ENCODE measurements at regions not wholly inside any gene's neighbourhood (a gene's known extent, or its start where the extent isn't known, plus 50 kb on each side); places are given as distances from the start of the nearest gene placed in this dataset.

GRCh38 chr3:110261141-110261540 lies 810.5 kb upstream of the NECTIN3 start:
- H3K4me3 Mint-ChIP-seq = no peak overlapping the region
- intact Hi-C loops (cut with micrococcal nuclease) = no loop called here
- no peaks in the 10 kb centered on the region for H3K36me3 Mint-ChIP-seq (ENCODE audit: low read depth)
- H3K4me1 Mint-ChIP-seq (ENCODE audit: low read depth) = no peaks in the 10 kb centered on the region
- no peak overlapping the region for H3K27ac Mint-ChIP-seq
- H3K27me3 Mint-ChIP-seq = no peaks in the 10 kb centered on the region
- peaks cover 8% of the 10 kb centered on the region for H3K9me3 Mint-ChIP-seq

- no peaks in the 10 kb centered on the region for H3K27me3 Mint-ChIP-seq
- H3K4me1 Mint-ChIP-seq (ENCODE audit: low read depth) = no peaks in the 10 kb centered on the region
- no peak overlapping the region for H3K27ac Mint-ChIP-seq
- no peaks in the 10 kb centered on the region for H3K36me3 Mint-ChIP-seq (ENCODE audit: low read depth)
- peaks cover 5% of the 10 kb centered on the region for H3K9me3 Mint-ChIP-seq
- intact Hi-C loops (cut with micrococcal nuclease) = no loop called here
- no peak overlapping the region for H3K4me3 Mint-ChIP-seq
Observed at GRCh38 chr3:110262896-110263295, 808.7 kb upstream of the NECTIN3 start.

- no peak overlapping the region for H3K4me3 Mint-ChIP-seq
- intact Hi-C loops (cut with micrococcal nuclease) = no loop called here
- no peaks in the 10 kb centered on the region for H3K9me3 Mint-ChIP-seq
- H3K27me3 Mint-ChIP-seq = no peaks in the 10 kb centered on the region
- H3K4me1 Mint-ChIP-seq (ENCODE audit: low read depth) = no peaks in the 10 kb centered on the region
- H3K36me3 Mint-ChIP-seq (ENCODE audit: low read depth) = no peaks in the 10 kb centered on the region
- H3K27ac Mint-ChIP-seq = no peak overlapping the region
Observed at GRCh38 chr3:110265302-110265701, 806.3 kb upstream of the NECTIN3 start.

GRCh38 chr3:110267304-110267845 lies 804.2 kb upstream of the NECTIN3 start:
- intact Hi-C loops (cut with micrococcal nuclease) = no loop called here
- no peak overlapping the region for H3K27ac Mint-ChIP-seq

GRCh38 chr3:110272525-110272924 lies 799.1 kb upstream of the NECTIN3 start:
- Mint-ChIP-seq H3K36me3 (ENCODE audit: low read depth) (no peaks in the 10 kb centered on the region), H3K4me1 (ENCODE audit: low read depth) (no peaks in the 10 kb centered on the region), H3K27me3 (no peaks in the 10 kb centered on the region), H3K9me3 (no peaks in the 10 kb centered on the region), H3K4me3 (no peak overlapping the region), H3K27ac (no peak overlapping the region)
- intact Hi-C loops (cut with micrococcal nuclease) = no loop called here

More at GRCh38 chr3:110267304-110267845, 804.2 kb upstream of the NECTIN3 start:
- H3K4me3 Mint-ChIP-seq = no peak overlapping the region
- no peaks in the 10 kb centered on the region for H3K27me3 Mint-ChIP-seq
- no peaks in the 10 kb centered on the region for H3K4me1 Mint-ChIP-seq (ENCODE audit: low read depth)
- H3K36me3 Mint-ChIP-seq (ENCODE audit: low read depth) = no peaks in the 10 kb centered on the region
- no peaks in the 10 kb centered on the region for H3K9me3 Mint-ChIP-seq

GRCh38 chr3:110291886-110292501 lies 779.6 kb upstream of the NECTIN3 start:
- Mint-ChIP-seq H3K4me3 (no peak overlapping the region), H3K27me3 (no peaks in the 10 kb centered on the region), H3K9me3 (peaks cover 23% of the 10 kb centered on the region), H3K36me3 (ENCODE audit: low read depth) (no peaks in the 10 kb centered on the region), H3K4me1 (ENCODE audit: low read depth) (no peaks in the 10 kb centered on the region), H3K27ac (no peak overlapping the region)
- intact Hi-C loops (cut with micrococcal nuclease) = no loop called here

- Mint-ChIP-seq H3K27ac (no peak overlapping the region), H3K4me1 (ENCODE audit: low read depth) (no peaks in the 10 kb centered on the region), H3K36me3 (ENCODE audit: low read depth) (no peaks in the 10 kb centered on the region), H3K27me3 (no peaks in the 10 kb centered on the region), H3K9me3 (peaks cover 21% of the 10 kb centered on the region), H3K4me3 (no peak overlapping the region)
- intact Hi-C loops (cut with micrococcal nuclease) = no loop called here
Observed at GRCh38 chr3:110293660-110294059, 778.0 kb upstream of the NECTIN3 start.

GRCh38 chr3:110296885-110297284 lies 774.7 kb upstream of the NECTIN3 start:
- no peaks in the 10 kb centered on the region for H3K4me1 Mint-ChIP-seq (ENCODE audit: low read depth)
- H3K36me3 Mint-ChIP-seq (ENCODE audit: low read depth) = no peaks in the 10 kb centered on the region
- peaks cover 21% of the 10 kb centered on the region for H3K9me3 Mint-ChIP-seq
- intact Hi-C loops (cut with micrococcal nuclease) = no loop called here
- no peaks in the 10 kb centered on the region for H3K27me3 Mint-ChIP-seq
- H3K27ac Mint-ChIP-seq = no peak overlapping the region
- H3K4me3 Mint-ChIP-seq = no peak overlapping the region

GRCh38 chr3:110301781-110302180 lies 769.8 kb upstream of the NECTIN3 start:
- no peaks in the 10 kb centered on the region for H3K27me3 Mint-ChIP-seq
- no peaks in the 10 kb centered on the region for H3K36me3 Mint-ChIP-seq (ENCODE audit: low read depth)
- no peaks in the 10 kb centered on the region for H3K9me3 Mint-ChIP-seq
- no peaks in the 10 kb centered on the region for H3K4me1 Mint-ChIP-seq (ENCODE audit: low read depth)
- no peak overlapping the region for H3K4me3 Mint-ChIP-seq
- no peak overlapping the region for H3K27ac Mint-ChIP-seq
- intact Hi-C loops (cut with micrococcal nuclease) = no loop called here

- Mint-ChIP-seq H3K36me3 (ENCODE audit: low read depth) (no peaks in the 10 kb centered on the region), H3K27me3 (no peaks in the 10 kb centered on the region), H3K27ac (no peak overlapping the region), H3K9me3 (no peaks in the 10 kb centered on the region), H3K4me1 (ENCODE audit: low read depth) (no peaks in the 10 kb centered on the region), H3K4me3 (no peak overlapping the region)
- intact Hi-C loops (cut with micrococcal nuclease) = no loop called here
Observed at GRCh38 chr3:110307065-110307809, 764.4 kb upstream of the NECTIN3 start.

- no peaks in the 10 kb centered on the region for H3K4me1 Mint-ChIP-seq (ENCODE audit: low read depth)
- intact Hi-C loops (cut with micrococcal nuclease) = loop anchor here (10.0 kb wide), 1 partner anchor 777 kb away; no protein-coding TSS in a partner anchor
- H3K27me3 Mint-ChIP-seq = no peaks in the 10 kb centered on the region
- no peaks in the 10 kb centered on the region for H3K9me3 Mint-ChIP-seq
- no peak overlapping the region for H3K27ac Mint-ChIP-seq
- H3K4me3 Mint-ChIP-seq = no peak overlapping the region
- H3K36me3 Mint-ChIP-seq (ENCODE audit: low read depth) = no peaks in the 10 kb centered on the region
Observed at GRCh38 chr3:110311541-110311940, 760.1 kb upstream of the NECTIN3 start.

GRCh38 chr3:110314512-110315114 lies 757.0 kb upstream of the NECTIN3 start:
- Mint-ChIP-seq H3K9me3 (no peaks in the 10 kb centered on the region), H3K27me3 (no peaks in the 10 kb centered on the region), H3K36me3 (ENCODE audit: low read depth) (no peaks in the 10 kb centered on the region), H3K4me1 (ENCODE audit: low read depth) (no peaks in the 10 kb centered on the region), H3K4me3 (no peak overlapping the region), H3K27ac (no peak overlapping the region)
- intact Hi-C loops (cut with micrococcal nuclease) = loop anchor here (2.0 to 10.0 kb wide), 2 partner anchors 780 to 1040 kb away; no protein-coding TSS in a partner anchor

GRCh38 chr3:110318108-110318507 lies 753.5 kb upstream of the NECTIN3 start:
- Mint-ChIP-seq H3K9me3 (no peaks in the 10 kb centered on the region), H3K27ac (no peak overlapping the region), H3K4me3 (no peak overlapping the region), H3K4me1 (ENCODE audit: low read depth) (no peaks in the 10 kb centered on the region), H3K36me3 (ENCODE audit: low read depth) (no peaks in the 10 kb centered on the region), H3K27me3 (no peaks in the 10 kb centered on the region)
- intact Hi-C loops (cut with micrococcal nuclease) = loop anchor here (10.0 kb wide), 1 partner anchor 783 kb away; no protein-coding TSS in a partner anchor

- Mint-ChIP-seq H3K9me3 (peaks cover 11% of the 10 kb centered on the region), H3K27me3 (no peaks in the 10 kb centered on the region), H3K36me3 (ENCODE audit: low read depth) (no peaks in the 10 kb centered on the region), H3K27ac (no peak overlapping the region), H3K4me3 (no peak overlapping the region), H3K4me1 (ENCODE audit: low read depth) (no peaks in the 10 kb centered on the region)
- intact Hi-C loops (cut with micrococcal nuclease) = no loop called here
Observed at GRCh38 chr3:110323349-110323748, 748.3 kb upstream of the NECTIN3 start.
